ENCODE measurements at regions not wholly inside any gene's neighbourhood (a gene's known extent, or its start where the extent isn't known, plus 50 kb on each side); places are given as distances from the start of the nearest gene placed in this dataset.

GRCh38 chr5:96093890-96094381, 132.3 kb upstream of the ELL2 start:
- no peak for DNase-seq (ENCODE audit: low read depth in 1 of 2, low spot score in 1 of 2)
- H3K27me3 ChIP-seq (ENCODE audit: insufficient read depth, poor library complexity, severe bottlenecking): no peaks in the 10 kb centered on the region
- no peak overlapping the region for H3K4me3 ChIP-seq (replicated peaks; ENCODE audit: insufficient read depth, low read length)
- TF ChIP-seq GABPA (IDR thresholded peaks at IDR 0.05; ENCODE audit: low read depth) (no peak), SPI1 (IDR thresholded peaks at IDR 0.05; ENCODE audit: borderline replicate concordance, low read depth) (no peak), POLR2AphosphoS5 (IDR thresholded peaks at IDR 0.05; ENCODE audit: low read depth) (no peak)
- TF ChIP-seq, protein P1, sequence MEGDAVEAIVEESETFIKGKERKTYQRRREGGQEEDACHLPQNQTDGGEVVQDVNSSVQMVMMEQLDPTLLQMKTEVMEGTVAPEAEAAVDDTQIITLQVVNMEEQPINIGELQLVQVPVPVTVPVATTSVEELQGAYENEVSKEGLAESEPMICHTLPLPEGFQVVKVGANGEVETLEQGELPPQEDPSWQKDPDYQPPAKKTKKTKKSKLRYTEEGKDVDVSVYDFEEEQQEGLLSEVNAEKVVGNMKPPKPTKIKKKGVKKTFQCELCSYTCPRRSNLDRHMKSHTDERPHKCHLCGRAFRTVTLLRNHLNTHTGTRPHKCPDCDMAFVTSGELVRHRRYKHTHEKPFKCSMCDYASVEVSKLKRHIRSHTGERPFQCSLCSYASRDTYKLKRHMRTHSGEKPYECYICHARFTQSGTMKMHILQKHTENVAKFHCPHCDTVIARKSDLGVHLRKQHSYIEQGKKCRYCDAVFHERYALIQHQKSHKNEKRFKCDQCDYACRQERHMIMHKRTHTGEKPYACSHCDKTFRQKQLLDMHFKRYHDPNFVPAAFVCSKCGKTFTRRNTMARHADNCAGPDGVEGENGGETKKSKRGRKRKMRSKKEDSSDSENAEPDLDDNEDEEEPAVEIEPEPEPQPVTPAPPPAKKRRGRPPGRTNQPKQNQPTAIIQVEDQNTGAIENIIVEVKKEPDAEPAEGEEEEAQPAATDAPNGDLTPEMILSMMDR (IDR thresholded peaks at IDR 0.05; ENCODE audit: insufficient read depth, low read length): no peak
- TF ChIP-seq, protein P2, sequence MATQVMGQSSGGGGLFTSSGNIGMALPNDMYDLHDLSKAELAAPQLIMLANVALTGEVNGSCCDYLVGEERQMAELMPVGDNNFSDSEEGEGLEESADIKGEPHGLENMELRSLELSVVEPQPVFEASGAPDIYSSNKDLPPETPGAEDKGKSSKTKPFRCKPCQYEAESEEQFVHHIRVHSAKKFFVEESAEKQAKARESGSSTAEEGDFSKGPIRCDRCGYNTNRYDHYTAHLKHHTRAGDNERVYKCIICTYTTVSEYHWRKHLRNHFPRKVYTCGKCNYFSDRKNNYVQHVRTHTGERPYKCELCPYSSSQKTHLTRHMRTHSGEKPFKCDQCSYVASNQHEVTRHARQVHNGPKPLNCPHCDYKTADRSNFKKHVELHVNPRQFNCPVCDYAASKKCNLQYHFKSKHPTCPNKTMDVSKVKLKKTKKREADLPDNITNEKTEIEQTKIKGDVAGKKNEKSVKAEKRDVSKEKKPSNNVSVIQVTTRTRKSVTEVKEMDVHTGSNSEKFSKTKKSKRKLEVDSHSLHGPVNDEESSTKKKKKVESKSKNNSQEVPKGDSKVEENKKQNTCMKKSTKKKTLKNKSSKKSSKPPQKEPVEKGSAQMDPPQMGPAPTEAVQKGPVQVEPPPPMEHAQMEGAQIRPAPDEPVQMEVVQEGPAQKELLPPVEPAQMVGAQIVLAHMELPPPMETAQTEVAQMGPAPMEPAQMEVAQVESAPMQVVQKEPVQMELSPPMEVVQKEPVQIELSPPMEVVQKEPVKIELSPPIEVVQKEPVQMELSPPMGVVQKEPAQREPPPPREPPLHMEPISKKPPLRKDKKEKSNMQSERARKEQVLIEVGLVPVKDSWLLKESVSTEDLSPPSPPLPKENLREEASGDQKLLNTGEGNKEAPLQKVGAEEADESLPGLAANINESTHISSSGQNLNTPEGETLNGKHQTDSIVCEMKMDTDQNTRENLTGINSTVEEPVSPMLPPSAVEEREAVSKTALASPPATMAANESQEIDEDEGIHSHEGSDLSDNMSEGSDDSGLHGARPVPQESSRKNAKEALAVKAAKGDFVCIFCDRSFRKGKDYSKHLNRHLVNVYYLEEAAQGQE (IDR thresholded peaks at IDR 0.05; ENCODE audit: insufficient replicate concordance, low read depth): no peak
- no peak overlapping the region for H3K27ac ChIP-seq (replicated peaks)

DNA sequence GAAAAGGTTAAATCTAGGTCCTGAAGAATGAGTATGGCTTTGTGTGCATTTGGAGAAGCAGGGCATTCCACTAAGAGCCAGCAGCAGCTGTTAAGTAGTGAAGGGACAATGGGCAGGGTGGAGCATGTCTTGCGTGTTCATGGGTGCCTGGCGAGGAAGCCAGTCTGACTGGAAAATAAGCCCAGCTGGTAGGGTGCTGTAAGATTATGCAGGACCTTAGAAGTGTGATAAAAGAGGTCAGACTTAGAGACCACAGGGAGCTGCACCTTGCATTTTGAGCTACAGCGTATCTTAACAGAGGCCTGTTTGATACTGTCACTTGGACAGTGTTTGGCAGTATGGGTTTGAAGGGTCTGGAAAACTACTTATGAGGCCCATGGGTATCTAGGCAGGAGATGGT, 131.7 kb upstream of the ELL2 start:
- TF ChIP-seq GABPA (IDR thresholded peaks at IDR 0.05; ENCODE audit: low read depth): no peak
- no peak for TF ChIP-seq POLR2AphosphoS5 (IDR thresholded peaks at IDR 0.05; ENCODE audit: low read depth)
- TF ChIP-seq, protein P2 (IDR thresholded peaks at IDR 0.05; ENCODE audit: insufficient replicate concordance, low read depth): no peak
- TF ChIP-seq, protein P1 (IDR thresholded peaks at IDR 0.05; ENCODE audit: insufficient read depth, low read length): no peak
- TF ChIP-seq SPI1 (IDR thresholded peaks at IDR 0.05; ENCODE audit: borderline replicate concordance, low read depth): no peak
- no peak for DNase-seq (ENCODE audit: low read depth in 1 of 2, low spot score in 1 of 2)
- H3K27me3 ChIP-seq (ENCODE audit: insufficient read depth, poor library complexity, severe bottlenecking): no peaks in the 10 kb centered on the region
- no peak overlapping the region for H3K27ac ChIP-seq (replicated peaks)
- no peak overlapping the region for H3K4me3 ChIP-seq (replicated peaks; ENCODE audit: insufficient read depth, low read length)

DNA sequence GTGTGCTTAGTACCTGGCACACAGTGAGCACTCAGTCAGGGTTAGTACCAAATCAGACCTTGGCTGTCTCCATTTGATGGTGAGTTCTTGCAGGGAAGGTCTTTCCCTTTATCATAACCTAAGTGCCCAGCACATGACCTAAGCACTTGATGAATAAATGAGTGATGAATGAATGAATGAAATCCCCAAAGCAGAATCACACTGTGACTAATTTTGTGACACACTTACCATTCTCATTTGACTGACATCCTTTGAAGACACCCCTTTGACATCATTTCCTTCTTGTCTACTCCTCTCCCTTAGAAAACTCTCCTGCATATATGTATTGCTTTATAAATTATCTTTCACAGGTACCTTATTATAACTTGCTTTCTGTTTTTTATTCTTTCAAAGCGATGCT, 130.2 kb upstream of the ELL2 start:
- Histone ChIP-seq H3K27me3 (ENCODE audit: insufficient read depth, poor library complexity, severe bottlenecking) (no peaks in the 10 kb centered on the region), H3K4me3 (replicated peaks; ENCODE audit: insufficient read depth, low read length) (no peak overlapping the region), H3K27ac (replicated peaks) (no peak overlapping the region)
- TF ChIP-seq, protein P1 (IDR thresholded peaks at IDR 0.05; ENCODE audit: insufficient read depth, low read length): no peak
- DNase-seq (ENCODE audit: low read depth in 1 of 2, low spot score in 1 of 2): no peak

GRCh38 chr5:96090215-96090614, 128.6 kb upstream of the ELL2 start:
- no peaks in the 10 kb centered on the region for H3K27me3 ChIP-seq (ENCODE audit: insufficient read depth, poor library complexity, severe bottlenecking)
- TF ChIP-seq, protein P1 (IDR thresholded peaks at IDR 0.05; ENCODE audit: insufficient read depth, low read length): no peak
- no peak for TF ChIP-seq POLR2AphosphoS5 (IDR thresholded peaks at IDR 0.05; ENCODE audit: low read depth)
- no peak for TF ChIP-seq SPI1 (IDR thresholded peaks at IDR 0.05; ENCODE audit: borderline replicate concordance, low read depth)
- no peak for TF ChIP-seq GABPA (IDR thresholded peaks at IDR 0.05; ENCODE audit: low read depth)
- TF ChIP-seq, protein P2 (IDR thresholded peaks at IDR 0.05; ENCODE audit: insufficient replicate concordance, low read depth): no peak
- H3K27ac ChIP-seq (replicated peaks): no peak overlapping the region
- no peak for DNase-seq (ENCODE audit: low read depth in 1 of 2, low spot score in 1 of 2)
- H3K4me3 ChIP-seq (replicated peaks; ENCODE audit: insufficient read depth, low read length): no peak overlapping the region
